Fibroblast of pulmonary artery (primary cell): ENCODE measurements at regions not wholly inside any gene's neighbourhood (a gene's known extent, or its start where the extent isn't known, plus 50 kb on each side); places are given as distances from the start of the nearest gene placed in this dataset.

Source experiments
- DNase-seq: peaks from one replicate; pipeline ENCODE4 v3.0.0-alpha.2; 2010; ENCODE audit warnings: low read depth
- H3K4me3 ChIP-seq: replicated peaks from 2 replicates; pipeline ENCODE4 v1.5.1; 2011; ENCODE audit warnings: low read depth, mild to moderate bottlenecking, control low read depth, low read length, moderate library complexity
- TF ChIP-seq, protein P1 (sequence below): IDR thresholded peaks from 2 replicates; pipeline ENCODE4 v1.5.1; 2011; ENCODE audit warnings: mild to moderate bottlenecking, control low read depth, low read length, inconsistent platforms; ENCODE audit errors: missing control alignments

DNA sequence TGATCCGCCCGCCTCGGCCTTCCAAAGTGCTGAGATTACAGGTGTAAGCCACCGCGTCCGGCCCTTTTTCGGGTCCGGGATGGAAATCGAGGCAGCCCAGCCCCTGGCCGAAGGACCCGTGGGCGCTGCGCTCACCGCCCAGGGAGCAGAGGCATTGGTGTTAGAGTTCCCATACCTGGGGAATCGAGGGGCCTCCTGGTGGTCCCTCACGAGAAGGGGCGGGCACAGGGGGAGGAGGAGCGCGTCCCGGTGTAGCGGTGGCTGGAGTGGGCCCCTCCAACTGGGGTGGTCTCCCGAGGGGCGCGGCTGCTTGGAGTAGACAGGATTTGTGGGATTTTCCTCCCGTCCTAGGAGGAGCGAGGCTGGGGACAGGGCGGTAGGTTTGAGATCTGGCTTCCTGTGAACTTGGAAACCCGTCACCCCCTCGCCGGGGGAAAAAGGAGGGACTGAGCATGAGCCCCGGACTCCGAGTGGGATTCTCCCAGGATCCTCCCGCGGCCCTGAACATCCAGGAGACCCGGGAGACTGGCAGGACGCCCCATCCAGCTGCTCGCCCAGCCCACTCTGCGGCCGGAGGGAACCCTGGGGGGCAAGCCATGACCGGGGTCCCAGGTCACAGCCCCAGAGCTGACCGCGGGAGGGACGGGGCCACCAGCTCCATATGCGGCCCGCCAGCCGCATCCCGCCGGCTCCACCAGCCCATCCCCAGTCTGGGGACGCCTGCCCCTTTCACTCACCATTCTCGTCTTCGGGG is 70.9 kb downstream of the ASCL4 start:
- no peak for DNase-seq
- TF ChIP-seq, protein P1, sequence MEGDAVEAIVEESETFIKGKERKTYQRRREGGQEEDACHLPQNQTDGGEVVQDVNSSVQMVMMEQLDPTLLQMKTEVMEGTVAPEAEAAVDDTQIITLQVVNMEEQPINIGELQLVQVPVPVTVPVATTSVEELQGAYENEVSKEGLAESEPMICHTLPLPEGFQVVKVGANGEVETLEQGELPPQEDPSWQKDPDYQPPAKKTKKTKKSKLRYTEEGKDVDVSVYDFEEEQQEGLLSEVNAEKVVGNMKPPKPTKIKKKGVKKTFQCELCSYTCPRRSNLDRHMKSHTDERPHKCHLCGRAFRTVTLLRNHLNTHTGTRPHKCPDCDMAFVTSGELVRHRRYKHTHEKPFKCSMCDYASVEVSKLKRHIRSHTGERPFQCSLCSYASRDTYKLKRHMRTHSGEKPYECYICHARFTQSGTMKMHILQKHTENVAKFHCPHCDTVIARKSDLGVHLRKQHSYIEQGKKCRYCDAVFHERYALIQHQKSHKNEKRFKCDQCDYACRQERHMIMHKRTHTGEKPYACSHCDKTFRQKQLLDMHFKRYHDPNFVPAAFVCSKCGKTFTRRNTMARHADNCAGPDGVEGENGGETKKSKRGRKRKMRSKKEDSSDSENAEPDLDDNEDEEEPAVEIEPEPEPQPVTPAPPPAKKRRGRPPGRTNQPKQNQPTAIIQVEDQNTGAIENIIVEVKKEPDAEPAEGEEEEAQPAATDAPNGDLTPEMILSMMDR = no peak
- H3K4me3 ChIP-seq = no peak overlapping the region

DNA sequence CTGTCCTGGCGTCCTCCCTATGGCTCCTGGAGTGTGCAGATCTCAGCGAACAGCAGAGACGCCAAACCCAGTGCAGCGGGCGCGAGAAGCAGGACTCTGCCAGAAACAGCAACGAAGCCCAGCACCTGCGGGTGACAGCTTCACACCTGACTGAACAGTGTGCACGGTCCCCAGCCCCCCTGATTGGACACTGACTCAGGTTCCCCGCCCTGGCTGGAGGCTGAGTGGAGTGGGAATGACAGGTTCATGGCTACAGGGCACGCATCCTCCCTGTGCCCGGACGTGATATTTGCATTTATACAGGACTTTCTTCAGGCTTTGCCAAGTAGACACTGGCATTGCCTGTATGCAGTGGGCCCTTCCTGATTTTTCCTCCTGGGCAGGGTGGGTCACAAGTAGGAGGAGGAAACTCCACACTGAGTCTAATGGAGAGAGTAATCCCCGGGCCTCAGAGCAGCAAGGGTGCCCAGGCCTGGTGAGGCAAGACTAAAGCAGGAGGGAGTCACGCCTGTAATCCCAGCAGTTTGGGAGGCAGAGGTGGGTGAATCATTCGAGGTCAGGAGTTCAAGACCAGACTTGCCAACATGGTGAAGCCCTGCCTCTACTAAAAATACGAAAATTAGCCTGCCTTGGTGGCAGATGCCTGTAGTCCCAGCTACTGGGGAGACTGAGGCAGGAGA is 71.6 kb downstream of the ASCL4 start:
- no peak overlapping the region for H3K4me3 ChIP-seq
- DNase-seq = no peak
- TF ChIP-seq, protein P1 = no peak

DNA sequence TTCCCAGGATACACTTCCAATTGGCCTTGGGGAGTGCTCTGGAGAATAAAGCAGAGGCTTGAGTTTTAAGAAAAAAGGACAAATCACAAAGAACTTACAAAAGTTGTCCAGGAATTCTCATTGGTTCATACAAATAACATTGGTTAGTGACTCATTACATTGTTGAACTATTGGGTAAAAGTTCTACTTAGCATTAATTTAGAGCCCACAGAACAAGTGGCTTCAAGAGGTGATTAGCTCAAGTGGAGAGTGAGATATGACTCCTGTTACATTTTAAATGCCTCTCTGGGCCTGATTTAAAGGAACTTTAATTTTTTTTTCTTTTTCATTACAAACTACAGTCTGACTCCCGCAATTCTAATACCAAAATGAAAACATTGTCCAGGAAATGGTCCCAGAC is 72.9 kb downstream of the ASCL4 start:
- H3K4me3 ChIP-seq = no peak overlapping the region
- TF ChIP-seq, protein P1 = no peak
- peak; percentile 1 for DNase-seq

DNA sequence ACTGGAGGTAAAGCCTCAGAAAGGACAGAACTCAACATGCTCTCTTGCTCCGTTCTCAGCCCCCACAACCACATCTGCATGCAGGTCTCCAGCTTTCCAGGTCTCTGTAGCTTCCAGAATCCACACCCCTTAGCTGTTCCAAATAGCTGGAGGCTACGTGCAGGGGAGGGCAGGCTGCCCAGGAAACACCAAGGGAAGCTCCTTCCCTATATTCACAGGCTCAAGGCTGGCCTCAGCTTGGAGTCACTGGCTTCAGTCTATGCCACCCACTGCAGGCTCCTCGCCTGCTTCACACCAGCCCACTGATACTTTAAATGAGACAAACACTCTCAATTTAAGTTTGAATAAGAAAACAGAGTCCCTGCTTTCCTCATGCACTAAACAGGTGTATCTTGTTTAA is 73.3 kb downstream of the ASCL4 start:
- TF ChIP-seq, protein P1 = no peak
- H3K4me3 ChIP-seq = no peak overlapping the region
- DNase-seq = no peak

DNA sequence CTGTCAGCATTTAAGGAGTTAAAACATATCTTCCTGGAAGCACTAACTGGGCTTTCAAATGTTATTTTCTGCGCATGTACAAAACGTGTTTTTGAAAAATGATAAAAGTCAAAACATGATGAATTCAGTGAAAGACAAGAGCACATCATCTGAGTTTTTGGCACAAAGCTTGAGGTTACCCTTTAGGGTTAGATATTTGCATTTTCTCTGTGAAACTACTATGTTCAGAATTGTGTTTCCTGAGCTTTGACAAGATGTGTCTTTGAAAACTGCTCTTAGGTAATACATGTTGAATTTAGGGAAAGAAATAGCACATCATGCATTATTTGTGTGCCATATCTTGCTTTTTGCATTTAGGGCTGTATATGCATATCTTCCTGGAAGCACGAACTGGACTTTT is 79.0 kb downstream of the ASCL4 start:
- DNase-seq = no peak
- H3K4me3 ChIP-seq = no peak overlapping the region
- TF ChIP-seq, protein P1 = no peak

DNA sequence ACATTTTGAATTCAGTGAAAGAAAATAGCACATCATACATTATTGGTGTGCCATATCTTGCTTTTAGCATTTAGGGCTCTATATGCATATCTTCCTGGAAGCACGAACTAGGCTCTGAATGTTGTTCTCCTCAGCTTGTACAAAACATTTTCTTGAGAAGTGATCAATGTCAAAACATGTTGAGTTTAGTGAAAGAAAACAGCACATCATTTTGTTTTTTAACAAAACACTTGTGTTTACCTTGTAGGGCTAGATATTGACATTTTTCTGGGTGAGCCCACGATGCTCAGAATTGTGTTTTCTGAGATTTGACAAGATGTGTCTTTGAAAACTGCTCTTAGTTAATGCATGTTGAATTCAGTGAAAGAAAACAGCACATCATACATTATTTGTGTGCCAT is 81.0 kb downstream of the ASCL4 start:
- TF ChIP-seq, protein P1 = no peak
- H3K4me3 ChIP-seq = no peak overlapping the region
- no peak for DNase-seq
